B cell (primary cell): ENCODE measurements at regions not wholly inside any gene's neighbourhood (a gene's known extent, or its start where the extent isn't known, plus 50 kb on each side); places are given as distances from the start of the nearest gene placed in this dataset.

Source experiments
- ATAC-seq: fragments of 200-7000 bp; cut with Tn5 transposase; one replicate; pipeline ENCODE4 v1.10.0; 2021; ENCODE audit warnings: low read depth, mild to moderate bottlenecking, moderate number of reproducible peaks, moderate library complexity
- CTCF ChIA-PET: fragments of 350-600 bp; sonication (Branson Sonifier 250); formaldehyde crosslinking; loops from one replicate; lab custom pipeline; 2021; ENCODE audit warnings: antibody characterized with exemption, inconsistent platforms; lab: Charles Lee
- POLR2A ChIA-PET: fragments of 350-600 bp; sonication (Branson Sonifier 250); formaldehyde crosslinking; loops from one replicate; lab custom pipeline; 2021; ENCODE audit warnings: antibody characterized with exemption; lab: Charles Lee
- DNase-seq: peaks from one replicate; pipeline ENCODE4 v3.0.0; 2013
- H2AFZ ChIP-seq: 2 replicates; pipeline ENCODE4 v1.6.1; 2012; ENCODE audit warnings: mild to moderate bottlenecking, low read depth, low read length; ENCODE audit not compliant: insufficient read depth, poor library complexity, severe bottlenecking
- H3K27ac ChIP-seq, 2 donors: 1 replicate in 1 of 2; 2 replicates in 1 of 2; pipeline ENCODE4 v1.5.1; 2012 to 2013; ENCODE audit warnings: low read length in 2 of 2, mild to moderate bottlenecking in 2 of 2, moderate library complexity in 1 of 2
- H3K27me3 ChIP-seq, 4 experiments: fragments of 200-600 bp in 1 of 4; sonication (generic) in 1 of 4; replicated peaks in 1 of 4; 1 replicate in 2 of 4; 2 replicates in 2 of 4; pipeline versions ENCODE4 v1.6.1 to v1.7.0; 2013 to 2016; ENCODE audit warnings: low read length in 3 of 4, mild to moderate bottlenecking in 2 of 4, mixed read lengths in 1 of 4, moderate library complexity in 1 of 4; ENCODE audit not compliant: insufficient read depth in 4 of 4, control insufficient read depth in 3 of 4; ENCODE audit errors: control extremely low read depth in 1 of 4
- H3K36me3 ChIP-seq, 2 experiments: replicated peaks in 1 of 2; 1 replicate in 1 of 2; 2 replicates in 1 of 2; pipeline versions ENCODE4 v1.6.1 to v1.7.1; 2013; ENCODE audit warnings: low read length in 1 of 2; ENCODE audit not compliant: insufficient read depth in 2 of 2, control insufficient read depth in 1 of 2; ENCODE audit errors: control extremely low read depth in 1 of 2, extremely low read depth in 1 of 2
- H3K4me1 ChIP-seq, 2 donors: fragments of 200-600 bp in 1 of 2; sonication (generic) in 1 of 2; 1 replicate in 1 of 2; 2 replicates in 1 of 2; pipeline versions ENCODE4 v1.5.1 to v1.6.1; 2013 to 2017; ENCODE audit warnings: low read length in 2 of 2; ENCODE audit not compliant: control insufficient read depth in 2 of 2, insufficient read depth in 2 of 2
- H3K4me2 ChIP-seq: replicated peaks from 2 replicates; pipeline ENCODE3; 2012; ENCODE audit warnings: mild to moderate bottlenecking, low read depth, low read length; ENCODE audit not compliant: poor library complexity, severe bottlenecking
- H3K4me3 ChIP-seq, 5 experiments: fragments of 200-600 bp in 1 of 5; sonication (generic) in 1 of 5; 1 replicate in 3 of 5; 2 replicates in 2 of 5; pipeline versions ENCODE4 v1.5.1 to v1.7.0; 2011 to 2016; ENCODE audit warnings: low read length in 4 of 5, mild to moderate bottlenecking in 4 of 5, low read depth in 2 of 5, control low read depth in 1 of 5, moderate library complexity in 1 of 5; ENCODE audit not compliant: insufficient read depth in 1 of 5; ENCODE audit errors: control extremely low read depth in 1 of 5, extremely low read depth in 1 of 5
- H3K79me2 ChIP-seq: fragments of 200-600 bp; sonication (generic); one replicate; pipeline ENCODE4 v1.6.0; 2016; ENCODE audit warnings: low read length; ENCODE audit not compliant: control insufficient read depth, insufficient read depth
- H3K9ac ChIP-seq: fragments of 200-600 bp; sonication (generic); 2 replicates; pipeline ENCODE4 v1.6.1; 2017; ENCODE audit warnings: mild to moderate bottlenecking, low read length, moderate library complexity
- H3K9me3 ChIP-seq, 3 donors: one replicate each; pipeline versions ENCODE4 v1.6.1 to v1.7.1; 2013; ENCODE audit warnings: low read length in 2 of 3; ENCODE audit not compliant: control insufficient read depth in 2 of 3, insufficient read depth in 1 of 3; ENCODE audit errors: control extremely low read depth in 1 of 3
- H4K20me1 ChIP-seq: 2 replicates; pipeline ENCODE4 v1.6.0; 2012; ENCODE audit warnings: mild to moderate bottlenecking, low read length; ENCODE audit not compliant: insufficient read depth, control insufficient read depth, poor library complexity, severe bottlenecking
- H3K27ac Mint-ChIP-seq: one replicate; pipeline ENCODE4 v1.8.0; 2021; ENCODE audit warnings: mixed read lengths
- H3K27me3 Mint-ChIP-seq: one replicate; pipeline ENCODE4 v1.8.0; 2021; ENCODE audit warnings: mixed read lengths
- H3K4me1 Mint-ChIP-seq: one replicate; pipeline ENCODE4 v1.8.0; 2021; ENCODE audit warnings: mixed read lengths
- H3K4me3 Mint-ChIP-seq: one replicate; pipeline ENCODE4 v1.8.0; 2021; ENCODE audit warnings: mixed read lengths
- H3K9me3 Mint-ChIP-seq: one replicate; pipeline ENCODE4 v1.8.0; 2022; ENCODE audit warnings: mixed read lengths; ENCODE audit not compliant: insufficient read depth
- CTCF ChIP-seq: fragments of 200-600 bp; IDR thresholded peaks from one replicate; pipeline ENCODE4 v1.8.0; 2022; ENCODE audit warnings: antibody characterized with exemption, mild to moderate bottlenecking
- EZH2 ChIP-seq: IDR thresholded peaks from 2 replicates; pipeline ENCODE4 v1.6.1; 2012; ENCODE audit warnings: borderline replicate concordance, low read depth, mild to moderate bottlenecking, moderate library complexity, low read length; ENCODE audit not compliant: insufficient read depth, poor library complexity, severe bottlenecking
- WGBS: methylation state at CpG from one replicate; pipeline ENCODE4 v1.1.5; 2013; ENCODE audit warnings: missing lambda C conversion rate; ENCODE audit not compliant: insufficient coverage; 5-methylcytosine and 5-hydroxymethylcytosine counted together
- intact Hi-C: fragments of 100-400 bp; cut with micrococcal nuclease; formaldehyde crosslinking; loops from one replicate; pipeline ENCODE4 v1.10.0; 2022

- TF ChIP-seq CTCF (no peak), EZH2 (no peak)
- Histone ChIP-seq H3K4me3 (no peak overlapping the region), H3K79me2 (no peaks in the 10 kb centered on the region), H4K20me1 (no peaks in the 10 kb centered on the region), H3K9ac (no peak overlapping the region), H2AFZ (no peak overlapping the region), H3K4me2 (no peak overlapping the region), H3K27me3 (no peaks in the 10 kb centered on the region), H3K36me3 (no peaks in the 10 kb centered on the region), H3K9me3 (no peaks in the 10 kb centered on the region), H3K4me1 (no peaks in the 10 kb centered on the region), H3K27ac (no peak overlapping the region)
- ChIA-PET POLR2A (no interaction called here), CTCF (no interaction called here)
- DNase-seq = no peak
- H3K9me3 Mint-ChIP-seq = peaks cover 5% of the 10 kb centered on the region
- no peaks in the 10 kb centered on the region for H3K27me3 Mint-ChIP-seq
- no peak for ATAC-seq
- H3K27ac Mint-ChIP-seq = no peak overlapping the region
- no peaks in the 10 kb centered on the region for H3K4me1 Mint-ChIP-seq
- WGBS = no CpG with 5 or more reads among the region's 2 CpGs
- H3K4me3 Mint-ChIP-seq = no peak overlapping the region
- intact Hi-C loops = no loop called here
Measured at GRCh38 chr14:81584495-81584894, 50.8 kb upstream of the SEL1L start.

DNA sequence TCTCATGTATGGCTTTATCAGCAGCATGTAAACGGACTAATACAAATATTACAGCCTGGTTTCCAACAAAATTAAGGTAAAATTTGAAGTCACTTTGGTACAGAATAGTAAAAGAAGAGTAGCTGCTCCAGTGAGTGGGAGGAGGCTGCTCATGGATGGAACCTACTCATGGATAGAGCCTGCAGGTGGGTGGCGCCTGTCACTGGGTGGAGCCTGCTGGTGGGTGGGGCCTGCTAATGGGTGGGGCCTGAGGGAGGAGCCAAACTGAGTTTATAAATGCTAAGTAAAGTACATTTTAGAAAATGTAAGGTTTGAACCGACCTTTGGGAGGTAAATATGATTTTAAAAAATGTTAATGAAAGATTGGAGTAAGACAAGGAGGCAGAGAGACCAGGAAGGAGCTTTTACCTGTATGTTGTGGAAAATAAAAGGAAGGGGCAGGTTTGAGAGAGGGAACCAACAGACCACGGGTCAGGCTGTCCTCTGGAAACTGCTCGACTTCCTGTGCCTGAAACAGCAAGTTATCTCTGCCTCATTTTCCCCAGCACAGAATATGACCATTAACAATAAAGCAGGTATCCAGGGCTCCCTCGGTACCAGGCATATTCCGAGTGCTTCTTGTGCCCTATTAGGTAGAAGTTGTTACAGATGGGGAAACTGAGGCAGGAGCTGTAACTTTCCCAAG is 55.9 kb upstream of the SEL1L start:
- no peaks in the 10 kb centered on the region for H3K4me1 Mint-ChIP-seq
- no peak overlapping the region for H3K27ac Mint-ChIP-seq
- H3K9me3 ChIP-seq = no peaks in the 10 kb centered on the region
- no peak overlapping the region for H3K27ac ChIP-seq
- no peak for ATAC-seq
- no peak for DNase-seq
- H3K4me2 ChIP-seq = no peak overlapping the region
- TF ChIP-seq CTCF = no peak
- TF ChIP-seq EZH2 = no peak
- no peaks in the 10 kb centered on the region for H3K36me3 ChIP-seq
- intact Hi-C loops = no loop called here
- no peaks in the 10 kb centered on the region for H3K4me1 ChIP-seq
- CTCF ChIA-PET = no interaction called here
- no peaks in the 10 kb centered on the region for H3K27me3 ChIP-seq
- H4K20me1 ChIP-seq = no peaks in the 10 kb centered on the region
- 75% methylated on average over 4 of the region's 7 CpGs for WGBS
- no peaks in the 10 kb centered on the region for H3K27me3 Mint-ChIP-seq
- no peaks in the 10 kb centered on the region for H3K79me2 ChIP-seq
- no peak overlapping the region for H3K4me3 Mint-ChIP-seq
- H3K4me3 ChIP-seq = no peak overlapping the region
- POLR2A ChIA-PET = no interaction called here
- peaks cover 2% of the 10 kb centered on the region for H3K9me3 Mint-ChIP-seq
- H2AFZ ChIP-seq = no peak overlapping the region
- H3K9ac ChIP-seq = no peak overlapping the region
